H1 (cell line): ENCODE measurements at regions not wholly inside any gene's neighbourhood (a gene's known extent, or its start where the extent isn't known, plus 50 kb on each side); places are given as distances from the start of the nearest gene placed in this dataset.

Source experiments
- CBX8 ChIP-seq: fragments of 300-800, 300-1000 bp; sonication (generic); IDR thresholded peaks from 2 replicates; pipeline ENCODE4 v1.7.1; 2016; ENCODE audit warnings: low read depth, low read length, borderline replicate concordance
- CTCF ChIP-seq, 3 experiments: IDR thresholded peaks; 1 replicate in 2 of 3; 2 replicates in 1 of 3; pipeline versions ENCODE4 v1.5.1 to v1.6.1; 2011; ENCODE audit warnings: low read length in 3 of 3, mild to moderate bottlenecking in 3 of 3, inconsistent platforms in 2 of 3, low read depth in 1 of 3, moderate library complexity in 1 of 3; ENCODE audit not compliant: insufficient read depth in 1 of 3; ENCODE audit errors: control extremely low read depth in 1 of 3
- JUND ChIP-seq: IDR thresholded peaks from 2 replicates; pipeline ENCODE4 v1.6.1; 2011; ENCODE audit warnings: mild to moderate bottlenecking, improper control_type of control experiment, low read length
- POLR2AphosphoS5 ChIP-seq: IDR thresholded peaks from 2 replicates; pipeline ENCODE4 v1.6.1; 2011; ENCODE audit warnings: low read depth, low read length
- RAD21 ChIP-seq, 2 experiments: IDR thresholded peaks in 1 of 2; conservative IDR thresholded peaks in 1 of 2; 2 replicates each; pipeline ENCODE4 v1.6.1; 2011; ENCODE audit warnings: low read depth in 2 of 2, low read length in 2 of 2, improper control_type of control experiment in 1 of 2, inconsistent platforms in 1 of 2, mild to moderate bottlenecking in 1 of 2, moderate library complexity in 1 of 2
- SIN3A ChIP-seq, 2 experiments: IDR thresholded peaks in 1 of 2; conservative IDR thresholded peaks in 1 of 2; 2 replicates each; pipeline ENCODE4 v1.6.1; 2011 to 2012; ENCODE audit warnings: low read length in 2 of 2, improper control_type of control experiment in 1 of 2, low read depth in 1 of 2, mild to moderate bottlenecking in 1 of 2
- SP2 ChIP-seq: IDR thresholded peaks from 2 replicates; pipeline ENCODE4 v1.6.1; 2012; ENCODE audit warnings: mild to moderate bottlenecking, low read length, inconsistent platforms
- TAF1 ChIP-seq: IDR thresholded peaks from 2 replicates; pipeline ENCODE4 v1.6.1; 2011; ENCODE audit warnings: mild to moderate bottlenecking, low read depth, low read length
- TAF7 ChIP-seq: optimal IDR thresholded peaks from 2 replicates; pipeline ENCODE3; 2011; ENCODE audit warnings: low read depth, mild to moderate bottlenecking, inconsistent platforms, low read length, moderate library complexity, borderline replicate concordance
- YY1 ChIP-seq: IDR thresholded peaks from 2 replicates; pipeline ENCODE4 v1.6.1; 2011; ENCODE audit warnings: low read depth, mild to moderate bottlenecking, low read length

GRCh38 chr7:153521370-153521769 is 530.8 kb upstream of the DPP6 start:
- TF ChIP-seq CTCF (IDR thresholded peaks at IDR 0.05; ENCODE audit: control extremely low read depth in 1 of 3, insufficient read depth in 1 of 3, low read depth in 1 of 3, low read length in 3 of 3) (no peak), RAD21 (IDR thresholded peaks at IDR 0.05 in 1 of 2, conservative IDR thresholded peaks at IDR 0.05 in 1 of 2; ENCODE audit: low read depth in 2 of 2, low read length in 2 of 2) (no peak), POLR2AphosphoS5 (no peak), JUND (no peak), TAF7 (no peak), TAF1 (no peak), YY1 (no peak), SIN3A (conservative IDR thresholded peaks at IDR 0.05 in 1 of 2, IDR thresholded peaks at IDR 0.05 in 1 of 2; ENCODE audit: low read depth in 1 of 2, low read length in 2 of 2) (no peak), SP2 (no peak), CBX8 (no peak)
